ENCODE measurements at regions not wholly inside any gene's neighbourhood (a gene's known extent, or its start where the extent isn't known, plus 50 kb on each side); places are given as distances from the start of the nearest gene placed in this dataset.

DNA sequence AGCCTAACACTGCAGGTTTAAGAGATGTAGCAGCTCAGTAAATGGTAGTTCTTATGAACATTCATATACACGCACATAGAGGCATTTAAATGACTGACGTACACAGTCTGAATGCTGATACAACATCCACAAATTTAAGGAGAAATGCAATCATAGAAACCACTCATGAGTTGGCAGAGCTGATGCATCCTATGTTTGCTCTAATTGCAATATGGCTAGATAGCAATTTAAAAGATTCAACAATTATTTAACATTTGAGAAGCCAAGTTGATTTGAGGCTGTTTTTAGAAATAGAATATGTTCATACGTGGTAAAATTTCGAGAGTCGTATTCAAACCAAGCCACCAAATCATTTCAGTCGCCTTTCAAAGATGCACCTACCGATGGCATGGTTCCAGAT lies 135.6 kb downstream of the PFKFB3 start:
- TF ChIP-seq, protein P1, sequence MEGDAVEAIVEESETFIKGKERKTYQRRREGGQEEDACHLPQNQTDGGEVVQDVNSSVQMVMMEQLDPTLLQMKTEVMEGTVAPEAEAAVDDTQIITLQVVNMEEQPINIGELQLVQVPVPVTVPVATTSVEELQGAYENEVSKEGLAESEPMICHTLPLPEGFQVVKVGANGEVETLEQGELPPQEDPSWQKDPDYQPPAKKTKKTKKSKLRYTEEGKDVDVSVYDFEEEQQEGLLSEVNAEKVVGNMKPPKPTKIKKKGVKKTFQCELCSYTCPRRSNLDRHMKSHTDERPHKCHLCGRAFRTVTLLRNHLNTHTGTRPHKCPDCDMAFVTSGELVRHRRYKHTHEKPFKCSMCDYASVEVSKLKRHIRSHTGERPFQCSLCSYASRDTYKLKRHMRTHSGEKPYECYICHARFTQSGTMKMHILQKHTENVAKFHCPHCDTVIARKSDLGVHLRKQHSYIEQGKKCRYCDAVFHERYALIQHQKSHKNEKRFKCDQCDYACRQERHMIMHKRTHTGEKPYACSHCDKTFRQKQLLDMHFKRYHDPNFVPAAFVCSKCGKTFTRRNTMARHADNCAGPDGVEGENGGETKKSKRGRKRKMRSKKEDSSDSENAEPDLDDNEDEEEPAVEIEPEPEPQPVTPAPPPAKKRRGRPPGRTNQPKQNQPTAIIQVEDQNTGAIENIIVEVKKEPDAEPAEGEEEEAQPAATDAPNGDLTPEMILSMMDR (conservative IDR thresholded peaks at IDR 0.05), result no peak
- no peak for TF ChIP-seq EZH2 (IDR thresholded peaks at IDR 0.05; ENCODE audit: low read depth)

Measured in PC-9 (cell line).